ENCODE measurements at regions not wholly inside any gene's neighbourhood (a gene's known extent, or its start where the extent isn't known, plus 50 kb on each side); places are given as distances from the start of the nearest gene placed in this dataset.

- no peaks in the 10 kb centered on the region for H4K20me1 ChIP-seq (ENCODE audit: insufficient read depth, low read length)
- no peak overlapping the region for H3K9ac ChIP-seq (ENCODE audit: low read length)
- H2AFZ ChIP-seq (ENCODE audit: low read depth, low read length) = no peak overlapping the region
- H3K4me1 ChIP-seq (ENCODE audit: low read length) = no peaks in the 10 kb centered on the region
- H3K79me2 ChIP-seq (ENCODE audit: low read length) = no peaks in the 10 kb centered on the region
- peaks cover 8% of the 10 kb centered on the region; the same call in 1 of the 2 replicates for H3K27me3 ChIP-seq (ENCODE audit: low read depth, low read length)
- H3K9me3 ChIP-seq (ENCODE audit: insufficient read depth, low read length) = no peaks in the 10 kb centered on the region
- H3K4me3 ChIP-seq (ENCODE audit: low read length) = no peak overlapping the region
- TF ChIP-seq CTCF (IDR thresholded peaks at IDR 0.05; ENCODE audit: low read depth, low read length) = no peak
- no peak for TF ChIP-seq EZH2phosphoT487 (IDR thresholded peaks at IDR 0.05; ENCODE audit: low read depth)
- no peak overlapping the region for H3K4me2 ChIP-seq (ENCODE audit: low read length)
- no peak overlapping the region for H3K27ac ChIP-seq (ENCODE audit: low read length)
- H3K36me3 ChIP-seq (replicated peaks; ENCODE audit: low read depth, low read length) = no peaks in the 10 kb centered on the region
Observed at GRCh38 chr1:168371477-168371876, 90.8 kb downstream of the TBX19 start.

- Histone ChIP-seq H3K9ac (ENCODE audit: low read length) (no peak overlapping the region), H3K4me1 (ENCODE audit: low read length) (no peaks in the 10 kb centered on the region), H3K9me3 (ENCODE audit: insufficient read depth, low read length) (no peaks in the 10 kb centered on the region), H3K27ac (ENCODE audit: low read length) (no peak overlapping the region), H3K4me3 (ENCODE audit: low read length) (no peak overlapping the region), H3K36me3 (replicated peaks; ENCODE audit: low read depth, low read length) (no peaks in the 10 kb centered on the region), H3K79me2 (ENCODE audit: low read length) (no peaks in the 10 kb centered on the region), H3K27me3 (ENCODE audit: low read depth, low read length) (peaks cover 8% of the 10 kb centered on the region; the same call in 1 of the 2 replicates), H3K4me2 (ENCODE audit: low read length) (no peak overlapping the region), H2AFZ (ENCODE audit: low read depth, low read length) (no peak overlapping the region), H4K20me1 (ENCODE audit: insufficient read depth, low read length) (no peaks in the 10 kb centered on the region)
- TF ChIP-seq EZH2phosphoT487 (IDR thresholded peaks at IDR 0.05; ENCODE audit: low read depth) (no peak), CTCF (IDR thresholded peaks at IDR 0.05; ENCODE audit: low read depth, low read length) (no peak)
Observed at GRCh38 chr1:168370586-168370985, 89.9 kb downstream of the TBX19 start.

GRCh38 chr1:168369655-168370054 is 89.0 kb downstream of the TBX19 start:
- peaks cover 11% of the 10 kb centered on the region; the same call in 1 of the 2 replicates for H3K27me3 ChIP-seq (ENCODE audit: low read depth, low read length)
- no peak for TF ChIP-seq CTCF (IDR thresholded peaks at IDR 0.05; ENCODE audit: low read depth, low read length)
- TF ChIP-seq EZH2phosphoT487 (IDR thresholded peaks at IDR 0.05; ENCODE audit: low read depth) = no peak
- no peak overlapping the region for H3K4me3 ChIP-seq (ENCODE audit: low read length)
- no peak overlapping the region for H3K9ac ChIP-seq (ENCODE audit: low read length)
- no peaks in the 10 kb centered on the region for H3K9me3 ChIP-seq (ENCODE audit: insufficient read depth, low read length)
- H3K4me1 ChIP-seq (ENCODE audit: low read length) = no peaks in the 10 kb centered on the region
- H3K4me2 ChIP-seq (ENCODE audit: low read length) = no peak overlapping the region
- no peaks in the 10 kb centered on the region for H4K20me1 ChIP-seq (ENCODE audit: insufficient read depth, low read length)
- H3K36me3 ChIP-seq (replicated peaks; ENCODE audit: low read depth, low read length) = no peaks in the 10 kb centered on the region
- no peaks in the 10 kb centered on the region for H3K79me2 ChIP-seq (ENCODE audit: low read length)
- no peak overlapping the region for H3K27ac ChIP-seq (ENCODE audit: low read length)
- no peak overlapping the region for H2AFZ ChIP-seq (ENCODE audit: low read depth, low read length)

GRCh38 chr1:168368131-168368530 is 87.5 kb downstream of the TBX19 start:
- Histone ChIP-seq H2AFZ (ENCODE audit: low read depth, low read length) (no peak overlapping the region), H4K20me1 (ENCODE audit: insufficient read depth, low read length) (no peaks in the 10 kb centered on the region), H3K27ac (ENCODE audit: low read length) (no peak overlapping the region), H3K4me2 (ENCODE audit: low read length) (no peak overlapping the region), H3K36me3 (replicated peaks; ENCODE audit: low read depth, low read length) (no peaks in the 10 kb centered on the region), H3K4me1 (ENCODE audit: low read length) (no peaks in the 10 kb centered on the region), H3K79me2 (ENCODE audit: low read length) (no peaks in the 10 kb centered on the region), H3K4me3 (ENCODE audit: low read length) (no peak overlapping the region), H3K27me3 (ENCODE audit: low read depth, low read length) (peaks cover 26% of the 10 kb centered on the region; the same call in 1 of the 2 replicates), H3K9ac (ENCODE audit: low read length) (no peak overlapping the region), H3K9me3 (ENCODE audit: insufficient read depth, low read length) (no peaks in the 10 kb centered on the region)
- TF ChIP-seq EZH2phosphoT487 (IDR thresholded peaks at IDR 0.05; ENCODE audit: low read depth) (no peak), CTCF (IDR thresholded peaks at IDR 0.05; ENCODE audit: low read depth, low read length) (no peak)
